Pulmonary artery endothelial cell (primary cell): ENCODE measurements at regions not wholly inside any gene's neighbourhood (a gene's known extent, or its start where the extent isn't known, plus 50 kb on each side); places are given as distances from the start of the nearest gene placed in this dataset.

Experiments used
- DNase-seq: peaks from one replicate; pipeline ENCODE4 v3.0.0-alpha.2; 2011; ENCODE audit warnings: low read depth, low spot score

DNA sequence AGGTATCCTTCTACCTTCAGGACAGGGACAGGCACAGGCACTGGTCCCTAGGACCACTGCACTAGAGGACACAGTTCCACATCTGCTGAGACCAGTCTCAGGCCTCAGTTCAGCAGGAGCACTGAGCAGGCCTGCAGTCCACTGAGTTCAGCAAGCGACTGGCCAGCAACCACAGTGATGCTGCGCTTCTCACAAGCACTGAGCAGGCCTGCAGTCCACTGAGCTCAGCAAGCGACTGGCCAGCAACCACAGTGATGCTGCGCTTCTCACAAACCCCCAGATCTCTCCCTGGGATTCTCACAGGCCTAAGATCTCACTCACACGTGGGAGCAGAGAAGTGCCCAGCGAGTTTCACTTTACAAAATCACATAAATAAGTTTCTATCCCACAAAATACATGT is 140.6 kb downstream of the IRS2 start:
- DNase-seq: no peak

GRCh38 chr13:109644956-109645355 is 141.4 kb downstream of the IRS2 start:
- DNase-seq: no peak

DNA sequence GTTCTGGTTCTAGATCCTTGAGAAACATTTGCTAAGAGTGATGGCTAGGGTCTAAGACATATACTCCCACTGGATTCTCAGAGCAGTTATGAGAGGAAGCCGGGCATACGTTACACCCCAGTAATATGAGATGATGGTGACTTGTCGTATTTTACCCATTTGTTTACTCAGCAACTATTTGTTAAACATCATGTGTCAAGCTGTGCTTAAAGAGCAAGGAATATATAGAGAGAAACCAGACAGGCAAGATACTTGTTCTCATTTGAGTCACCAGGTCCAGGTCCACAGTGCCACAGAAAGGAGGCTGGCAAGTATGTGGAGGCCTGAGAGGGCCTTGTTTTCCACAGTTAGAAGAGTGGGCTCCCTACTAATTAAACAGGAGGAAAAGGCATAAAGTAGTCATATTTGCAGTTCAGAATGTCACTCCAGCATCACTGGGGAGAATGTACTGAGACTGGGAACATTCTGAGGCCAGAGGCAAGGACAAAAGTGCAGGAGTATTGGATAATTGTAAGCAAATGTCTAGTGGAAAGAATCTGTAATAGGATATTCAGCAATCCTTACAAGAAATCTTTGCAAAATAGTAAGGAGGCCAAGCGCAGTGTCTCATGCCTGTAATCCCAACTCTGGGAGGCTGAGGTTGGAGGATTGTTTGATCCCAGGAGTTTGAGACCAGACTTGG is 142.2 kb downstream of the IRS2 start:
- DNase-seq: no peak

GRCh38 chr13:109642358-109642757 is 144.0 kb downstream of the IRS2 start:
- no peak for DNase-seq

DNA sequence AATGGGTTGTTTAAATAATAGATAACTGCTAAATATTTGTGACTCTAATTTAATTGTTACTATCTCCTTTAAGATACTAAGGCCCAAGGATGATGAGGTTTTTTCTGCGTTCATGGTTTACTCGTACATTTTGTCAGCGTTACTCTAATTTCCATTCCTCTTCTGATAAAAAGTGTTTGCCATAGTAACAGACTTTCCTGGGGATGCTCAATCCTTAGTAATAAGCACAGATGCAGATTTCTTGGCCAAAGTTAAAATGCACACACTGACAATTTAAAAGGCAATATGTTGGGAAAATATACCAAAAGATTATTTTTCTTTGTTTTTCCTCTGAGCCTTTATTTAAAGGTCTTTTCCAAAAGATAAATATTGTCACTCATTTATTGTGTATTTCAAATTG is 149.6 kb downstream of the IRS2 start:
- no peak for DNase-seq

DNA sequence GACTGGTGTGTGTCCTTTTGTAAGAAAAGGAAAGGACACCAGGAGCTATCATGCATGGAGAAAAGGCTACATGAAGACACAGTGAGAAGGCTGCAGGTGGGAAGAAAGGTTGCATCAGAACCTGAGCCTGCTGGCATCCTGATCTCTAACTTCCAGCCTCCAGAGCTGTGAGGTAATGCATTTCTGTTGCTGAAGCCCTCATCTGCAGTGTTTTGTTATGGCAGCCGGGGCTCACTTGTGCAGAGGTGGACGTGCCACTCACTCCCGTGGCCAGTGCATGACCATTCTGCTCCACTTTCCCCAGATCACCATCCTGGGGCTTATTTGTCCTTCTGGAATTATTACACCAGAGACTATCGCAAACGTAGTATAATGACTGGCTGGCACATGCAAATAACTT is 155.3 kb downstream of the IRS2 start:
- DNase-seq: no peak

DNA sequence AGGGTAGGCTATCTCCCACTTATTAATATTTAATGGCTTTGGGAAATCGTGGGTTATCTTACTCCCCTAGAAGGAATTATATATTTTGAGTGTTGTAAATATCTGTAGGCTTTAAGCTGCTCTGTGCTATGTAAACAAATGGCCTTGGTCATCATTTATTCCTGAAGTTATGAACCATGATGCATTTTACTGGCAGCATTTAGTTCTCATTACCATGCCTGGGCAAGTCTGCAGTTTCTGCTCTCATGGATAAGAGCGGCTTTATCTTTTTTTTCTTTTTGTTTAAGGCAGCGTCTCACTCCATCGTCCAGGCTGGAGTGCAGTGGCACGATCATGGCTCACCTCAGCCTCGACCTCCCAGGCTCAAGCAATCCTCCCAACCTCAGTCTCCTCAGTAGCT is 156.1 kb downstream of the IRS2 start:
- no peak for DNase-seq

DNA sequence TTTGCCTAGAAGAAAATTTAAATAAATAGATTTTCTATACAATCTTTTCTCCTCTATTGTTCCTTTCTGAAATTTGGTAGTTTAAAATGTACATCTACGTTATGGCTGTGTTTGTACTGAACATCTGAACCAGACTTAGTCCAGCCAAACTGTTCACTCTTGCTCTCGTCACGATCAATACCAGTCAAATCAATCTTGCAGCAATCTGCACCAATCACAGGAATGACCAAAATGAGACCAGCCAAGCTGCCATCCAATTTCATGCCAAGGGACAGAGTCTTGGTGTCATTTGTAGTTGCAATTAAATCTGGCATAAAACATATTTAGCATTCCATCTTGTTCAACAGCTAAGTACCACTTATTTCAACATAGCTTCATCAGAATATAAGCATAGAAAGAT is 156.6 kb downstream of the IRS2 start:
- no peak for DNase-seq

GRCh38 chr13:109628251-109628699 is 158.1 kb downstream of the IRS2 start:
- DNase-seq: no peak

GRCh38 chr13:109627649-109628048 is 158.7 kb downstream of the IRS2 start:
- no peak for DNase-seq

GRCh38 chr13:109626386-109627171 is 159.8 kb downstream of the IRS2 start:
- no peak for DNase-seq

GRCh38 chr13:109625156-109625555 is 161.2 kb downstream of the IRS2 start:
- no peak for DNase-seq

DNA sequence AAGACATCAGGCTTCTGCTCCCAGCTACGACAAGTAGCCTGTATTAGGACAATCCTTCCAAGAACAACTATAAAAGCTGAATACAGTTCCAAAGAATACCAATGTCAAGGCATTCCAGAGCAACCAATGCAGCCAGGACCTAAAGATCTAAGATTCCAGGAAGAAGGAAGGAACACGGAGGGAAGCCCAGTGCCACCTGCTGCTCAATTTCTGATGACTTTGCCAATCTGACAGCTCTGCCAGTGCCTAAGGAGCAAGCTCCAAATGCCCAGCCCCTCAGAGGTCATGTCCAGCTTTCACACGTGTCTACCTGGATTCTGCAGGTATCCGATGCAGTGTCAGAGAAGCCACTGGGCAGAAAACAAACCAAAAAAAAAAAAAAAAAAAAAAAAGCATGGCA is 164.4 kb downstream of the IRS2 start:
- DNase-seq: no peak

DNA sequence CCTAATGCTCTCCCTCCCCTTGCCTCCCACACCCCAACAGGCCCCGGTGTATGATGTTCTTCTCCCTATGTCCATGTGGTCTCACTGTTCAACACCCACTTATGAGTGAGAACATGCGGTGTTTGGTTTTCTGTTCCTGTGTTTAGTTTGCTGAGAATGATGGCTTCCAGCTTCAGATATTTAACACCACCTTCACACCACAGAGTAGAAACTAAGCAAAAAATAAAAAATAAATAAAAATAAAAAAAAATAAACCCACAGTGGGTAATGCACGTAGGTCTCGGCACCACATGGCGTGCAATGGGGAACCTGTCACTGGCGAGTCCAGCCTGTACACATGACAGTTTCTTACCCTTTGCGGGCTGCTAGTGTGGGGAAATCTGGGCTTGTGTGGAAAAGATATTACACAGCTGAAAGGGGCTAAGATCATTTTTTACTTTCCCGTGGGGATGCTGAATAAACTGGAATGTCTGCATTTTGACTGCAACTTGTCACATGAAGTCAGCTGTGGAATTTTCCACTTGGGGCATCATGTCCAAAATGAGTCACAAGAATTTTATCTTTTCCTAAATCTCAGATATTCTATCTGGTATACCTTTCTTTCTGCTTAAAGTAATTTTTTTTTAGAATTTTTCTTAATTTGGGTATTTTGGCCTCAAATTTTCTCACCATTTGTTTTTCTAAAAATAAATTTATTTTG is 170.5 kb downstream of the IRS2 start:
- DNase-seq: no peak

GRCh38 chr13:109611912-109612691 is 174.3 kb downstream of the IRS2 start:
- no peak for DNase-seq

GRCh38 chr13:109610517-109610916 is 175.9 kb downstream of the IRS2 start:
- DNase-seq: no peak

- no peak for DNase-seq
Observed at GRCh38 chr13:109608503-109608902, 177.9 kb downstream of the IRS2 start.

- DNase-seq: no peak
Observed at GRCh38 chr13:109608059-109608458, 178.3 kb downstream of the IRS2 start.

GRCh38 chr13:109606520-109606919 is 179.9 kb downstream of the IRS2 start:
- no peak for DNase-seq

DNA sequence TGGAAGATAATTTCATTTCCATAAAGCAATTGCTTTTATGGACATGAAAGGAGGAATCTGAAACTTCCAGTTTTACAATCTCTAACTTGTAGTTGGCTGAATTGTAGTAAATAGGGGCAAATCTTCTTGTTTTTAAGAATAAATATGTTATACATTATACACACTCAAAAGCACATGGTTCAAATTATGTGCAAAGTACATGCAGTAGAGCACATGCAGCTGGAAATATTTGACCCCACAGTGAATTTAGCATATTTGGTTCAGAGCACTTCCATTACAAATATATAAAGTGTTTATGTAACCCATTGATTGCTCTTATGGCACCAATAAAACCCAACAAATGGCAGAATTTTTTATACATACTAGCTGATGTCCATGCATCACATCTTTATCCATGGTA is 180.5 kb downstream of the IRS2 start:
- no peak for DNase-seq

DNA sequence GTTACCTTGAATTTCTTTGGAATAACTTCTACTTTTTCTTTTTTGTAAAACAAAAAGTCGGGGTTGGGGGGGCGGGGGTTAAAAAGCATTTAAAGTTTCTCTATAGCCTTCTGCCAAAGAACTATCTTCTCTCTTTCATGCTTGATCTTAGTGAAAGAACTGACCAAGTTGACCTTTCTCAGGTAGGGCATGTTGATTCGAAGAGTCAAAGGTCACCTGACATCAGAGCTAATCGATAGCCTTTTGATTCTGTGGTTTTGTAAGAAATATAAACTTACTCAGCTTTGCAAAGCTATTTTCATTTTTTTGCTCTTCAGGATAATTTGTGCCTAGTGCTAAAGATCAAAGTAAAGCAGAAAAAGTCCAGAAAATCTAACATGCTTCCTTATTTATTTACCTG is 181.5 kb downstream of the IRS2 start:
- DNase-seq: no peak

DNA sequence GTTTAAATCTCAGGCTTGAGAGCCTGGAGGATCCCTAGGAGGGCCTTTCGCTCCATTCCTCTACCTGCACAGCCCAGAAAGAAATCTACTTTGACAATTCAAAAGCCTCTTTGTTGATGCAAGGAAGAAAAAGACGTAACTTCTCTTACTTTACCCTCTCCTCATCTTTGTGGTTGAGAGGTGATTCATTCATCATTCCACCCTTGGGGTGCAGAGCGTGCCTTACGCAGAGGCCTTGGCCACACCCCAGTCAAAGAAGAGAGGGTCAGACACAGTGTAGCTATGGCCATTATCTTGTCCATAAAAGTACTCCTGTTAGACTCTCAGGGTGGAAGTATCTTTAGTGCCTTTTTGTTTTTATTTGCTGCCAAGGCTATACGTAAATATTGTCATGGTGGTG is 184.0 kb downstream of the IRS2 start:
- no peak for DNase-seq
